22Rv1 (cell line): ENCODE measurements at regions not wholly inside any gene's neighbourhood (a gene's known extent, or its start where the extent isn't known, plus 50 kb on each side); places are given as distances from the start of the nearest gene placed in this dataset.

ENCODE experiments used
- H3K27ac ChIP-seq: fragments of 450-650 bp; 2 replicates; pipeline ENCODE4 v1.5.1; 2017
- CTCF ChIP-seq: fragments of 450-650 bp; IDR thresholded peaks from 2 replicates; pipeline ENCODE4 v1.5.1; 2017; ENCODE audit warnings: mild to moderate bottlenecking
- ZFX ChIP-seq: fragments of 450-650 bp; IDR thresholded peaks from 2 replicates; pipeline ENCODE4 v1.6.1; 2017; ENCODE audit warnings: antibody characterized with exemption, borderline replicate concordance

GRCh38 chr4:178273168-178273567 lies 830.9 kb upstream of the AGA start:
- TF ChIP-seq ZFX (no peak), CTCF (no peak)

GRCh38 chr4:178275671-178276360 lies 833.6 kb upstream of the AGA start:
- H3K27ac ChIP-seq, result no peak overlapping the region
- TF ChIP-seq CTCF, result peak; percentile 55
- TF ChIP-seq ZFX, result no peak

More at GRCh38 chr4:178273168-178273567, 830.9 kb upstream of the AGA start:
- no peak overlapping the region for H3K27ac ChIP-seq

GRCh38 chr4:178280362-178280761 lies 838.1 kb upstream of the AGA start:
- 0 out of 2 replicates have a peak overlapping the region, but pooled peaks have one; percentile 10 for H3K27ac ChIP-seq
- TF ChIP-seq ZFX (no peak), CTCF (no peak)

- TF ChIP-seq ZFX (no peak), CTCF (no peak)
- no peak overlapping the region for H3K27ac ChIP-seq
Measured at GRCh38 chr4:178288462-178288861, 846.2 kb upstream of the AGA start.

GRCh38 chr4:178293601-178294000 lies 851.4 kb upstream of the AGA start:
- H3K27ac ChIP-seq, result no peak overlapping the region
- TF ChIP-seq ZFX (no peak), CTCF (no peak)

- H3K27ac ChIP-seq, result no peak overlapping the region
- TF ChIP-seq ZFX, result no peak
- TF ChIP-seq CTCF, result peak; percentile 9; the same call in 1 of the 2 replicates
Measured at GRCh38 chr4:178296669-178297068, 854.4 kb upstream of the AGA start.

GRCh38 chr4:178306565-178306964 lies 864.3 kb upstream of the AGA start:
- H3K27ac ChIP-seq, result no peak overlapping the region
- TF ChIP-seq ZFX (no peak), CTCF (no peak)
